HL-60/S4 treated with phorbol 12-myristate 13-acetate at 8.2 ng/mL for 4 days and 3 days (cell line): ENCODE measurements at regions not wholly inside any gene's neighbourhood (a gene's known extent, or its start where the extent isn't known, plus 50 kb on each side); places are given as distances from the start of the nearest gene placed in this dataset.
"Not testable (repeated sequence)": the region's sequence is repeated elsewhere in the genome, so short reads cannot be mapped to it uniquely, and the experiment has no call there.

Experiments used
- in situ Hi-C: fragments of 300-500 bp; cut with MboI; formaldehyde crosslinking; loops from 2 replicates; pipeline ENCODE4 v1.15.0; 2022; ENCODE audit warnings: low sequenced_read_pairs

GRCh38 chr13:95388420-95389079, 87.3 kb upstream of the ABCC4 start:
- in situ Hi-C loops: no loop called here

- in situ Hi-C loops: no loop called here
Measured at GRCh38 chr13:95391362-95391761, 90.1 kb upstream of the ABCC4 start.

GRCh38 chr13:95391785-95392184, 90.5 kb upstream of the ABCC4 start:
- in situ Hi-C loops: no loop called here

GRCh38 chr13:95392597-95392996, 91.3 kb upstream of the ABCC4 start:
- in situ Hi-C loops: no loop called here

- in situ Hi-C loops: loop anchor here (10.0 kb wide), 1 partner anchor 209 kb away; no protein-coding TSS in a partner anchor
Measured at GRCh38 chr13:95403349-95404140, 102.3 kb upstream of the ABCC4 start.

- in situ Hi-C loops: loop anchor here (10.0 kb wide), 1 partner anchor 210 kb away; no protein-coding TSS in a partner anchor
Measured at GRCh38 chr13:95404141-95404882, 103.1 kb upstream of the ABCC4 start.

GRCh38 chr13:95406176-95406575, 104.9 kb upstream of the ABCC4 start:
- in situ Hi-C loops: loop anchor here (10.0 kb wide), 1 partner anchor 211 kb away; no protein-coding TSS in a partner anchor

GRCh38 chr13:95411428-95412040, 110.3 kb upstream of the ABCC4 start:
- in situ Hi-C loops: no loop called here

GRCh38 chr13:95418946-95419345, 117.7 kb upstream of the ABCC4 start:
- in situ Hi-C loops: no loop called here

GRCh38 chr13:95420501-95420900, 119.2 kb upstream of the ABCC4 start:
- in situ Hi-C loops: no loop called here

- in situ Hi-C loops: no loop called here
Measured at GRCh38 chr13:95426631-95427030, 125.4 kb upstream of the ABCC4 start.

GRCh38 chr13:95430525-95430924, 122.0 kb upstream of the CLDN10 start:
- in situ Hi-C loops: not testable (repeated sequence)

GRCh38 chr13:95432141-95432540, 120.4 kb upstream of the CLDN10 start:
- in situ Hi-C loops: no loop called here

- in situ Hi-C loops: no loop called here
Measured at GRCh38 chr13:95433537-95433936, 119.0 kb upstream of the CLDN10 start.

GRCh38 chr13:95434111-95434510, 118.4 kb upstream of the CLDN10 start:
- in situ Hi-C loops: no loop called here

- in situ Hi-C loops: no loop called here
Measured at GRCh38 chr13:95437561-95437960, 115.0 kb upstream of the CLDN10 start.

- in situ Hi-C loops: no loop called here
Measured at GRCh38 chr13:95438297-95438696, 114.2 kb upstream of the CLDN10 start.

- in situ Hi-C loops: no loop called here
Measured at GRCh38 chr13:95440441-95441088, 112.0 kb upstream of the CLDN10 start.

- in situ Hi-C loops: no loop called here
Measured at GRCh38 chr13:95441326-95441725, 111.2 kb upstream of the CLDN10 start.

GRCh38 chr13:95444006-95444730, 108.4 kb upstream of the CLDN10 start:
- in situ Hi-C loops: no loop called here
